Astrocyte of the cerebellum (primary cell): ENCODE measurements at regions not wholly inside any gene's neighbourhood (a gene's known extent, or its start where the extent isn't known, plus 50 kb on each side); places are given as distances from the start of the nearest gene placed in this dataset.

ENCODE experiments used
- DNase-seq: peaks from one replicate; pipeline ENCODE4 v3.0.0-alpha.2; 2011; ENCODE audit warnings: low read depth
- H3K4me3 ChIP-seq: 2 replicates; pipeline ENCODE4 v1.5.1; 2011; ENCODE audit warnings: mild to moderate bottlenecking, low read depth, low read length, moderate library complexity
- in situ Hi-C: cut with HindIII; loops from 2 replicates; pipeline ENCODE4 v1.10.0; 2017; ENCODE audit warnings: low sequenced_read_pairs
- TF ChIP-seq, protein P1 (sequence below): IDR thresholded peaks from 2 replicates; pipeline ENCODE4 v1.5.1; 2012; ENCODE audit warnings: low read length, low read depth, moderate library complexity, mild to moderate bottlenecking; ENCODE audit errors: missing control alignments

DNA sequence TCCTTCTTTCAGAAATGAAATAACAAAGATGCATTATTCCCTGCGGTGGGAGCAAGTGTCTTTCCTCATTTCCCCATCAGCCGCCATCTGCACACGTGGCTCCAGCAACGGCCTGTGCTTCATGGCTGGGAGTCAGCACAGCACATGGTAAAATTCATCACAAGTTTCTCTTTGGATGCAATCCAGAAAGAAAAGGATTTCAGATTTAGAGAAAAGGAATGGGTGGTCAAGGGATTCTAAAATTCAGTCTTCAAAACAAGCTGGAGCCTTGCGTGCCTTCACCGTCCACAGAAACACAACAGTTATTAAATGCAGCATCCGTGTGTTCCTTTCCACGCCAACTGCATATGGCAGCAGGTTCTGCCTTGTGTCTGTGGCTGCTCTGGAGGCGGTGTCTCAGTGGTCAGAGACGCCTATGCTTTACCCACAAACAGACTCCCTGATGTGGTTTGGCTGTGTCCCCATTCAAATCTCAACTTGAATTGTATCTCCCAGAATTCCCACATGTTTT is 107.6 kb downstream of the THBS2 start:
- no peak for DNase-seq
- in situ Hi-C loops, result no loop called here
- H3K4me3 ChIP-seq, result no peak overlapping the region
- TF ChIP-seq, protein P1, sequence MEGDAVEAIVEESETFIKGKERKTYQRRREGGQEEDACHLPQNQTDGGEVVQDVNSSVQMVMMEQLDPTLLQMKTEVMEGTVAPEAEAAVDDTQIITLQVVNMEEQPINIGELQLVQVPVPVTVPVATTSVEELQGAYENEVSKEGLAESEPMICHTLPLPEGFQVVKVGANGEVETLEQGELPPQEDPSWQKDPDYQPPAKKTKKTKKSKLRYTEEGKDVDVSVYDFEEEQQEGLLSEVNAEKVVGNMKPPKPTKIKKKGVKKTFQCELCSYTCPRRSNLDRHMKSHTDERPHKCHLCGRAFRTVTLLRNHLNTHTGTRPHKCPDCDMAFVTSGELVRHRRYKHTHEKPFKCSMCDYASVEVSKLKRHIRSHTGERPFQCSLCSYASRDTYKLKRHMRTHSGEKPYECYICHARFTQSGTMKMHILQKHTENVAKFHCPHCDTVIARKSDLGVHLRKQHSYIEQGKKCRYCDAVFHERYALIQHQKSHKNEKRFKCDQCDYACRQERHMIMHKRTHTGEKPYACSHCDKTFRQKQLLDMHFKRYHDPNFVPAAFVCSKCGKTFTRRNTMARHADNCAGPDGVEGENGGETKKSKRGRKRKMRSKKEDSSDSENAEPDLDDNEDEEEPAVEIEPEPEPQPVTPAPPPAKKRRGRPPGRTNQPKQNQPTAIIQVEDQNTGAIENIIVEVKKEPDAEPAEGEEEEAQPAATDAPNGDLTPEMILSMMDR, result no peak

GRCh38 chr6:169145496-169145895 is 108.2 kb downstream of the THBS2 start:
- in situ Hi-C loops, result no loop called here
- TF ChIP-seq, protein P1, result no peak
- DNase-seq, result no peak
- no peak overlapping the region for H3K4me3 ChIP-seq

GRCh38 chr6:169144356-169144755 is 109.3 kb downstream of the THBS2 start:
- no peak for DNase-seq
- in situ Hi-C loops, result no loop called here
- TF ChIP-seq, protein P1, result no peak
- H3K4me3 ChIP-seq, result no peak overlapping the region

GRCh38 chr6:169142538-169142844 is 111.2 kb downstream of the THBS2 start:
- DNase-seq, result no peak
- TF ChIP-seq, protein P1, result no peak
- in situ Hi-C loops, result no loop called here
- no peak overlapping the region for H3K4me3 ChIP-seq

- TF ChIP-seq, protein P1, result no peak
- in situ Hi-C loops, result no loop called here
- DNase-seq, result no peak
- no peak overlapping the region for H3K4me3 ChIP-seq
Measured at GRCh38 chr6:169141671-169142537, 111.7 kb downstream of the THBS2 start.

GRCh38 chr6:169140986-169141495 is 112.6 kb downstream of the THBS2 start:
- H3K4me3 ChIP-seq, result no peak overlapping the region
- in situ Hi-C loops, result no loop called here
- TF ChIP-seq, protein P1, result no peak
- no peak for DNase-seq
